OCI-LY3 (cell line): ENCODE measurements at regions not wholly inside any gene's neighbourhood (a gene's known extent, or its start where the extent isn't known, plus 50 kb on each side); places are given as distances from the start of the nearest gene placed in this dataset.

Source experiments
- CTCF ChIP-seq: fragments of 200-600, 300-600 bp; sonication (generic); IDR thresholded peaks from 2 replicates; pipeline ENCODE4 v1.5.1; 2014; ENCODE audit warnings: antibody characterized with exemption, low read length, low read depth
- EZH2phosphoT487 ChIP-seq: fragments of 200-600 bp; shearing (Covaris generic); IDR thresholded peaks from 2 replicates; pipeline ENCODE4 v1.6.1; 2018; ENCODE audit warnings: antibody characterized with exemption, mixed run types, low read depth

GRCh38 chrY:8442097-8442496 is 895.2 kb upstream of the TSPY4 start:
- TF ChIP-seq CTCF (no peak), EZH2phosphoT487 (no peak)
